ENCODE measurements at regions not wholly inside any gene's neighbourhood (a gene's known extent, or its start where the extent isn't known, plus 50 kb on each side); places are given as distances from the start of the nearest gene placed in this dataset.

DNA sequence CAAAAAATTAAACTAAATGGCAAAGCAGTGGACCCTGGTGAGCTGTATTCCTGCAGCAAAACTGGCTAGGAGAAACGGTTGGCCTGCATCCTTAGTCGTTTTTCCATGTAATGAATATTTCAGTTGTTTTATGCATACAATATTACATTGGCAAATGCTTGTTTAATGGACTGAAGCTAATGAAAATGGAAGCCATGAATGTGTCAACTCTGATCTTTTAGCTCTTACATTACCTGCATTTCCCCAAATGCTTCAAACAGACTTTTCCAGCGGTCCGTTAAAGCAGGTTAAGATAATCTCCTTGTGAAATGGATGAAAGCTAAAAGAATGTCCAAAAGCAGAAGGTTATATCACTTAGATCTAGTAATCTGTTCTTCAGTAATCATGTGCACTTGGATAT is 686.3 kb upstream of the SETBP1 start:
- DNase-seq = no peak

DNA sequence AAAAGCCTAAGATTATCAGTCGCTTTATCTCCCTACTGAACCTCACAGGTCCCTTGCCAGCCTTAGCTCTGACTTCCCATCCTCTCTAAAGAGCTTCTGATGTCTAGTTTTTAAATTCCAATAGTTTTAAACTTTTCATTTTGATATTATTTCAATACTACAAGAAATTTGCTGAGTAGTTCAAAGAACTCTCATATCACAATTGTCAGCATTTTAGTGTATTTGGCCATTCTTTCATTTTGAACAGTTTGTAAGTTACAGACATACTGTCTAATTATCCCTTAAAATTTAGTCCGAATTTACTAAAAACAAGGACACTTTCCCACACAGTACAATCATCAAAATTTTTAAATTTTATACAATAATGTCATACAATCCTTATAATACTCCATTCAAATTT is 666.8 kb upstream of the SETBP1 start:
- no peak for DNase-seq

DNA sequence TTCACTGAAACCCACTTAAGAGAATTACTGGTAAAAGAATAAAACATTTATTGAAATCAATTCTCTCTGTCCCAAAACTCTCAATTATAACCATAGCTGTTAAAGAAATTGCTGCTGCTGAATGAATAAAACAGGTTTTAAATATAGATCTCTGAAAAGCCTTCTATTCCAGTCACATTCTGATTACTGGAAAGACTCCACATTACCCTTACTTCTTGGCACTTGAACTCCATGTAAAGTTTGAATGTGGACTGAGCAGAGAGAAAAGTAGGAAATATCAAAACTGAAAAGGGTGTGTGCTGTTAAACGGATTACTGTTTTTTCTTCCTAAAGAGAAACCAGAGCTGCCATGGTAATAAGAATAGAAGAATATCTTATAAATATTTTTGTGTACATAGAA is 655.3 kb upstream of the SETBP1 start:
- DNase-seq = no peak

DNA sequence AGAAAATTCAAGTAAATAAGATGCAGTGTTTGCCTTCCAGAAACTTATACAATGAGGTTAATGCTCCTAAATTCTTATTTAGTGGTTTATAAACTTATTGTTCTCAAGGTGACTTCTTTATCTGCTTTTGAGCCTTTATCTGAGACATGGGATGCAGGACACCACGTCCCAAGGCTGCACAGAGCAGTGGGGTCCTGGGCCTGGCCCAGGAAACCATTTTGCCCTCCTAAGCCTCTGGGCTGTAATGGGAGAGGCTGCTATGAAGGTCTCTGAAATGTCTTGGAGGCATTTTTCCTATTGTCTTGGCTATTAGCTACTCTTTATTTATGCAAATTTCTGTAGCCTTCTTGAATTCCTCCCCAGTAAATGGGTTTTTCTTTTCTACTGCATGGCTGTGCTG is 652.6 kb upstream of the SETBP1 start:
- DNase-seq = no peak

DNA sequence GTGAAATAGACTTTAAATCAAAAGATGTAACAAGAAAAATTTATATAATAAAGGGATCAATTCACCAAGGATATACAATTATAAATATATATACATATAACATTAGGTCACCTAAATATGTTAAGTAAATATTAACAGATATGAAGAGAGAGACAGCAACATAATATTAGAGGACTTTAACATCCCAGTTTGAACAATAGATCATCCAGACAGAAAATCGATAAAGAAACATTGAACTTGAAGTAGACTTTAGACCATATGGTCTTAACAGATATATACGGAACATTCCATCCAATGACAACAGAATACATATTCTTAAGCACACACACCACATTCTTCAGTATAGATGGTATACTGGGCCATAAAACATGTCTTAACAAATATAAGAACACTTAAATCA is 649.6 kb upstream of the SETBP1 start:
- no peak for DNase-seq

DNA sequence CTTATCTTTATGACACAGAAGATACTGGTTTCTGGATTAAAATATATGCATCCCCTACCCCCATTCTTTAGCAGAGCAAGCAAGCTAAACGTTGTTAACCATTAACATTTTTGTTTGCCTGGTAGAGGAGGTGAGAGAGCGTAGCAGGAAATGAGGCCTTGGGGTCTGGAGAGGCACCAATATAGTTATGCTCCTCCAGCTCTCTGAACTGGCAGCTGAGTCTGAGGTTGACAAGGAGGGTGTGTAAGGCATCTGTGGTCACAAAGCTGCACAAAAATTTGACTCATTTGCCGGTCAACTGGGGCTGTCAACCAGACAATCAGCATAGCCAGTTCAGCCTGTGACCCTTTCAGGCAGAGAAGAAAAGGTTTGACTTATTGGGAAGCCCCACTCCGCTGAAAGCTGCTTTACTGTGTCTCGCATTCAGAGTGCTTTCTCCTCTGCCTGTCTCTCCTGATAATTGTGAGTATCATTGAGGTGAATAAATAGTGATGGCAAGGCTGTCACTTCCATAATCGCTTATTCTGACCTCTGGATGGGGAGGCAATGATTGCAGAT is 647.5 kb upstream of the SETBP1 start:
- no peak for DNase-seq

DNA sequence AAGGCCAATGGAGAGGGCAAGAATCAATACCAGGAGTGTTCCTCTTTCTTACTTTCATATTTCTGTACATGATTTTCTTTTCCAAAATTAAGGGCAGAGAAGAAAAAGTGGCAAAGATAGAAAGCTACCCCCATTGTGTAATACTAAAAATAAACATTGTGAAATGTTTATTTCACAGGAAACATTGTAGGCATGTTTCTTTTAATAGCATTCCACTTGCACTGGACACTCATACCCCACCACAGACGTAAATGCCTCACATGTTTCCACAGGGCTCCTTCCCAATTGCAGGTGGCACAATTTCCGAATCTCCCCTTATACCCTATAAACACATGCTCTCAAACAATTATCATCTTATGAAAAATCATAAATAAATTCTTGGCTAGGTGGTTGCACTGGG is 645.1 kb upstream of the SETBP1 start:
- DNase-seq = no peak

DNA sequence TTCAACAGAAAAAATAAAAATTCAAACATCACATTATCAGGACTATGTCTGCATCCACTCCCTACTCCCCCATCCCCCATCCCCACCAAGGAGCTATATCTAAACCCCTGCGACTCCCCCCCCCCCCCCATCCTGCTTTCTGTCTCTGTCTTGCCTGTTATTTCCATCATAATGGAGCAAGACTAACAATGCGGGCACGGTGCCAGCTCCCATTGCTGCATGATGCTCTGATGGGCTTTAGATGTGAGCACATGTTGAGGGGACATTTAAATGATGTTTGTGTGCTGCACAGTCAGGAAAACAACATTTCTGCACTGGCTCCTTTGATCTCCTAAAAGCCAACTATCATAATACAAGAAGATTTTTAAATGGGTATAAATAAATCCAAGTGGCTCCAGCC is 644.2 kb upstream of the SETBP1 start:
- DNase-seq = no peak

DNA sequence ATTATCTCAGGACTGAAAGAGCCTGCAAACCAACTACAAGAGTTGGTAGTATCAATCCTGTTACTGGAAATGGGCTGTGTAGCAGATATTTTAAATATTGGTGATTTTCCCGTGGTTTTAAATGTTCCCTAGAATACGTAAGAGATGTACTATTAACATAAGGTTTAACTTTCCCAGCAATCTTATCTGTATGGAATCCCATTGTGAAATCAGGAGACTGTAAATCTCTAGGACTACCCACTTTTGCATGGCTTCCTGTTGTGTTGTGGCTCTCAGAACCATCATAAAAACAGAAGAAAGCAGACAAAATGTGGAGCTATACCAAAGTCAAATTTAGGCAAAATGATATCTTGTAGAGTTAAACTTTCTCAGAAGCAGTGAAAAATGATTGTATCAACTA is 641.5 kb upstream of the SETBP1 start:
- no peak for DNase-seq

DNA sequence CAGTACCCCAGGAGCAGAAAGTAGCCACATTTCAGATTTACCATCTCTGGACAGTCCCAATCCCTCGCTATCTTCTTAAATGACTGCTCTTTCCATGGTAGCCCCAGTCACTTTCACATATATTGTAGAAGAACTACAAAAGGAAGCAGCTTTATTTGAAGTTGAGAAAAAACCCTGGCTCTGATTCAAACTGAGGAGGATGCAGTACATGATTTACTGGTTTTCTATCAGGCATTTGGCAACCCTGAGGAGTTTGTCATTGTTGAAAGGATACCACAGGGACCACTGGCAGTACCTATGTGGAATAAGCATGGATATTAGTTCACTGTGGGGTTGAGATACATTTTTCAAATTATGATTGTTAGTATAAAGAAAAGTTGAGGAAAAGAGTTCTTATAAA is 640.9 kb upstream of the SETBP1 start:
- DNase-seq = no peak

DNA sequence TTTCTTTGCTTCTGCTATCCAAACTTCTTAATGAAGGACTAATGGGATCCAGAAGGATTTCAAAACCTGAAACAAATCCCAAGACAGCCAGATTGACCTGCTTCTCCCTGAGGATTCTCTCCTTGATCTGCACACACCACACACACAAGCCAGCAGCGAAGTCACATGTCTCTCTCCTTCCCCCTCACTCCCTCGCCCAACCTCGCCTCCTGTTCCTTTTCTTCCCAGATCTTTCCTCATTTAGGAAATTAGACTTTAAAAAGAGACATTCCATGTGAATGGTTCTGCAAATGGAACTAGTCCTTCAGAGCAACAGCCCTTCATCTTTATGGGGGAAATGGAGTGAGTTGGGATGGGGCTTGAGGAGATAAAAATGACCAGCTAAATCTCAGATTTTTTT is 639.1 kb upstream of the SETBP1 start:
- DNase-seq = no peak

DNA sequence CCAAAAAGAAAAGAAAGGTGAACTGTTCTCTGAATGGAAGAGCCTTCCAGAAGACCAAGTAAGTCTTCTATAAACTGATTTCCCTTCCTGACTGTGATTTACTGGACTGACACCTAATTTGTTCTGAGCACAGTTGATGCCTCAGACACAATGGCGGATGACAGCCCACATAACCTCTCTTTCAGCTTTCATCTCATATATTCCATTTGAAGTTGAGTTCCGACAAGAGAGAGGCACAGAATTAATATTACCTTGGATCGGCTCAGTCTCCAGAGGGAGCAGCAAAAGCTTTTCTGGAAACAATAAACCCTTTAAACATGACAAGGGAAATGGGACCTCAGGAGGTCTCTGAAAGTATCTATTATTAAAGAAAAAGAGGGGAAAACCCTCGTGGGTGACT is 638.7 kb upstream of the SETBP1 start:
- no peak for DNase-seq

DNA sequence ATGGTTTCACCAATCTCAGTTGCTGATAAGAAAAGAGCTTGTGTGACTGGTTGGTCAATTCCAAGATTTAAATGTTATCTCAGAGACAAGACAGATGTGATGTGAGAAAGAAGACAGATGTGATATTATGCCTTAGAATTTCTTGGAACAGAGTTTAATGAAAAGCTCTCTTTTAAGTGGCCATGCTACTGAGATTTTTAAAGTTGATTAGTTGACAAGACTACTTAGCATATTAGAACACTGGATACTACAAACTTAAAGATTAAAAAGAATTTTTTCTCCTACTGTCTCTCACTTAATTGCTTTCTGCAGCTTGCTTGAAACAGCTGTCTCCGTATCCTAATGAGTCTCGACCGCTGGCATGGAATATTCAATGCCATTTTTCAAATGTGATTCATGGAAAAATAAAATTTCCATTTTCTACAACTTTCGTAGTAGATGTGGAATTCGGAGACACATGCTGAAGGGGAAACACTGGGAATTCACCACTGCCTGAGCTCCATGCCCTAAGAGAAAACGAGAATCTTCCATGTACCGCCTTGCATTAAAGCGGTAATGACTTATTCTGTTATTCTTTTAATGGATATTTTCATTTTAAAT is 634.2 kb upstream of the SETBP1 start:
- DNase-seq = no peak

DNA sequence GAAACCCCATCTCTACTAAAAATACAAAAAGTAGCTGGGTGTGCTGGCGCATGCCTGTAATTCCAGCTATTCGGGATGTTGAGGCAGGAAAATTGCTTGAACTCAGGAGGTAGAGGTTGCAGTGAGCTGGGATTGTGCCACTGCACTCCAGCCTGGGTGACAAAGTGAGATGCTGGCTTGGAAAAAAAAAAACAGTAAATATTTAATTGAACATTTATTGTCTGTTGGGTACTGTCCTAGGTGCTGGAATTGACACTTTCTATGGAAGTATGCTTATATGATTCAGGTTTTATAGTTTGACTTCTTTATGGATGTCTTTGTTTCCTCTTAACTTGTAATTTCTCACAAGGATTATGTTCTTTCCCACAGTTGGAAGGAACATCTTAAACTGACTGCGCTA is 633.1 kb upstream of the SETBP1 start:
- no peak for DNase-seq

DNA sequence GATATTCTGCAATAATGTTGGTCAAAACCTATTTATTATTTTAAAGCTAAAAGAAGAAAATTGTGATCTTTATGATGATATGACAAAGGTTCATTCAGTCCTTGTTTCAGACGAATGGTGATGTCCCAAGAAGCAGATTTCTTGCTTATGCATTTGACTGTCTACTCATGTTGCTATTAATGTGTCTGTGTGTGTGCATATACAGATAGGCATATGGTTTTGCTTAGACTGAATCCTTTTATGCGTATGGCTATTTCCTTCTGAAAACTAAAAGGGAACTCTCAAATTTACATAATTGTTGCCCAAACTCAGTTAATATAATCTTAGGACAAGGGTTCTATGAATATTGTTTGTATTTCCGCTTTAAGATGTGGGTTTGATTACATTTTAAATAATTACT is 632.3 kb upstream of the SETBP1 start:
- no peak for DNase-seq

DNA sequence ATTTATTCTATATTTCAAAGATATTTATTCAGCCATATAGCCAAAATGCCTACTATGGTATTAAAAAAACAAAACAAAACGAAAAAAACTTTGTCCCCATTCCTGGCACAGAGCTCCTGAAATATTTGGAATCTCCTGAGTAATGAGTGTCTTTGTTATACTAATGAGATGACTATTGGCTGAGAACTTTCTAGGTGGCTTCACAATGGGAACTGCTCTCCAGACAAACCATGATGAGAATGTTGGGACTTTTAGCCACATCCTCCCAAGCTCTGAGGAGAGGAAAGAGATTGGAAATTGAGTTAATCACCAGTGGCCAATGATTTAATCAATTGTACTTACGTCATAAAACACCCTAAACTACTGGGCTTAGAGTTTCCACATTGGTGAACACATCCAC is 631.8 kb upstream of the SETBP1 start:
- no peak for DNase-seq

DNA sequence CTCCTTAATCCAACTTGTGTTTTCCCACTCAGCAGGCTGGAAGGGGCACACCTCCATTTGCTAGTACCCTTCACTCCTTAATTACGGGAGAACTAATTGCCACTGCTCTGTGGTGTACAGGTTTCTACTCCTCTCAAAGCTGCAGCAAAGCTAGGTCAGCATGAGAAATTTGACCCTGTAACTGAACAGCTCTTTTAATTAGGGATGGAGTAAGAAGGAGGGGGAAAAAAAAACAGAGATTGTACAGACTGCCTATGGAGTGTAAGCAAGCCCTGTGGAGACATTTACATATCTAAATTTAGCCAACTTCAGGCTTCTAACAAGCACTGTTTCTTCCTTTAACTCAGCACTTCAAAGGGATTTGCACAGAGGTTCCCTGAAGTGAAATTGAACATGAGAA is 629.7 kb upstream of the SETBP1 start:
- peak; percentile 41 for DNase-seq

DNA sequence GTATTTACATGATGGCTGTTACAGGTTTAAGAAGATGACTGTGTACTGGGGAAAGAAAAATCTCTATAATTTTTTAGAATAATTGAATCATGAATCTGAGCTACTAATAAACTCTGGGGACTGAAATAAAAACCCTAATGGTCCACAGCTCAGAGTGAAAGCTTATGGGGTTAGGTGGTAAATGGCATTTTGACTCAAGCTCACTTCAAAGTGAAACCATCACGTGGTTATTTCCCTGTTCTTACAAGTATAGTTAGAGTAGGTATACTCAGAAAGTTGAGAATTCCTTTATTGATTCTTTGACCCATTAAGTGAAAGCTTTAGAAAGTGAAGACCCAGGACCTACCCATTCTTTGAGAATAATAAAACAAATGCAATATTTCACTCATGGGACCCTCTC is 626.2 kb upstream of the SETBP1 start:
- no peak for DNase-seq

DNA sequence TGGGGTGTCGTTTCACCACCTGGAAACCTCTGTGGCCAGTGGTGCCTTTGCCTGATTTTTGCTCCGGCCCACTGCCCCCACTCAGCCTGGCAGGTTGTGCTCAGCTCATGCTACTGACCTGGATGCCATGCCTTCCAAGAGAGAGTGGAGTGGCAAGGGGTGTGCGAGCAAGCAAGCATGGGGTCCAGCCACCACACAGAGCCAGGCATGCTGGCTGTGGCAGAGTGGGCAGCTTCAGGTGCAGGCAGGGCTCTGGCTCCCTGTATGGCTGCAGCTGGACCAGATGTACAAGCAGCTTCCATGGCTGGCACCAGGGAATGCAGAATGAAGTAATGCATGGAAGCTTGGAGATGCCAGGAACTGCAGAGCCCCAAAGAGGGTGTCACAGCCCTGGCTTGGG is 620.5 kb upstream of the SETBP1 start:
- no peak for DNase-seq

DNA sequence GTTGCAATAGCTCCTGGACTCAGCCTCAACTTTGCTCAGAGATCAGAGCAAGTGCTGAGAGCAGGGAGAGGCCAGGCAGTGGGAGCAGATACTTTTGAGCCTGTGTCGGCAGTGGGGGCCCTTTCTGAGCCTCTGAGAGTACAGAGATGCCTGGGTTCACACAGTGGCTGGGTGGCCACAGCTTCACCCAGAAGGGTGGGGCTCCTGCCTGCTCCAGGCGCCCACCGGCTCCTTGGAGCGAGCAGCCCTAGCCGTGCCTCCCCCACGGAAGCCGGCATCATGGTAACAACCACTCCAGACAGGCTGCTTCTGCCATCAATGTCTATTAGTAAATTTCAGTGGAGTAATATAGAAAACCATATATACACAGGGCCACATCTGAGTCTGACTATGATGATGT is 619.2 kb upstream of the SETBP1 start:
- no peak for DNase-seq

DNA sequence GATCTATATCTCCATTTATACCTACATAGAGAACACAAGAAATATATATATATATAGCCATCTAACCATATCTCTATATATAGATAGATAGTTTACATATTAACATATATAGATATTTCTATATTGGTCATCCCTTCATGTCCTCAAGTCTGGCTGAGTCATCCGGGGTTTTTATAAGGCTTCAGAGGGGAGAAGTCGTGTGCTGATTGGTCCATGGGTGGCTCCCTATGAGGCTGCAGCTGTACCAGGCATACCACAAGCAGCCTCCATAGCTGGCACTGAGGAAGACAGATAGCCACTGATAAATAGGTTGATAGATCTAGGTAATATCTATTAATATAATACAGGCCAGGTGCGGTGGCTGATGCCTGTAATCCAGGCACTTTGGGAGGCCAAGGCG is 618.3 kb upstream of the SETBP1 start:
- no peak for DNase-seq

DNA sequence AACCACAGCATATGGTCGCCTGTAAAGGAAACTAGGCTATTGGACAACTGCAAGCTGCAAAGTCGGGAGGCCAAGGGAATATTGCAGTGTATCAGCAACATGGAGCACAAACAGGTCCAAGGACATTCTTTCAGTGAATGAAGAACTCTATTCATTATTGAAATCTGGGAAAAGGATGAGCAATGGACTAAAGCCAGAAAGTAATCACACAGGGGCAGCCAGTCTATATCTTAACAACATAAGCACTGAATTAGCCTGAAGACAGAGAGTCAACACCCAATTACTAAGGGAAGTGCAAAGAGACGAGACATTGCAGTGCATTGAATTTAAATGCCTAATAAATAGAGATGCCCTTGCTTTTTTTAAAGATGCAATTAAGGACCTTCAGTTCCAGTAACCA is 615.5 kb upstream of the SETBP1 start:
- no peak for DNase-seq

DNA sequence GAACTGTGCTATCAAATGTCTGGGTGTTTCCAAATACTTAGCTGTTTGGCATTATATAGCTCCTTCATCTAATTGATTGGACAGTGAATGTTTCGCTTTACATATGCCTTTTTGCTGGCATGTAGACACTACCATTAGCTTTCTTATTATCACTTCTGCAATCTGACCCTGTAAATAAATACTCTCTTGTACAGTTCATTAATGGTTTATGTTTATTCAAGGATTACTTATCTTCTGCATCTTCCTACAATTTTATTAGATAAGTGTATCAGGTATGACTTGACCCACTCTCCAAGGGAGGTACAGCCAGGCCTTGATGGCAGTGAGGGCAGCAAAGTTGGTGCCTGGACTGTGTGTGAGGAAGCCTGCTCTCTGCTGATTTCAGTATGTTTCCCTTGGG is 614.1 kb upstream of the SETBP1 start:
- DNase-seq = no peak

DNA sequence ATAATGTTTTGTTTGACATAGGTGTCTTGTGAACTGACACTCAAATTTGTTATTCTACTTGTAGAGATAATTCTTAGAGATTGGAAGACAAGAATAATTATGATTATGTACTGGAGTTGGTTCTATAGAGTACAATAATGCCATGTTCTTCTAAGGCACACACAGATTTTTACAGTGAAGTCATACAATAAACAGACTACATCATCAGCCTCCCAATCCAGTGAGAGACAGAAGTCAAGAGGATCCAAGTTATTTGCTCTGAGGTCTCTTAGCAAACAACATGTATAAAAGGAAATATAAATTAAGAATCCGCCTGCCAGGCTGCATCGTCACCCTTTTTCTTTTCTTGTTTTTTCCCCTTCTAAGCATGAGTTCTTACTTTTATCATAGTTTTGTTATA is 613.5 kb upstream of the SETBP1 start:
- DNase-seq = no peak

DNA sequence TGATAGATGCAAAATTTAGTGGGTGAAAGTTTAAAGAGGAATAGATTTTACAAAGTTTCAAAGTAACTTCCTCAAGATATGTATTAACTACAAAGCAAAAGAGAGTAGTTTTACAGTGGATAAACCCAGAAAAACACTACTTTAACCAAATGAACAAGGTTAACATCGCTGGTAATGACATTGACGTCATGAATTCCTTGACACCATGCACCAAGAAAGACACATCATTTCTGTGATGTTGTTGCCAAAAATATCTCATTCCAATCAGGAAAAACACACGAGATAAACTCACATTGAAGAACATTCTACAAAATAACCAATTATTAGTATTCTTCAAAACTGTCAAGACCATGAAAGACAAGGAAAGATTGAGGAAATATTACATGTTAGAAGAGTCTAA is 605.6 kb upstream of the SETBP1 start:
- DNase-seq = no peak

DNA sequence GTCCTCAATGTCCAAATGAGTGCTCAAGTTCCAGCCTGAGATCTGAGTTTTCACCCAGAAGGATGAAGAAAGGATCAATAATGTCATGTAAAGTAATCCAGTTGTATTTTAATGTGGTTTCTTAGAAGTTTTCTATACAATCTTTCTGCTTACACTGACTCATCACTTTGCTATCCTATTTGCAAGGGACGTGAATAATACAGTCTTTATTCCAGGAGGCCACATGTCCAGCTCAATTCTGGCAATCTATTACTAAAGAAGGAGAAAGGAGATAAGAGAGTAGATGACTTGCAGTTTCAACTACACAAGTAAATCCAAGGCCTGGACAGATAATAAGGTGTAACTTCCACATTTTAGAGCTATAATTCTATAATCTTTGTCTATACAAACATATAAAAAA is 601.1 kb upstream of the SETBP1 start:
- DNase-seq = no peak
